ENCODE measurements at regions not wholly inside any gene's neighbourhood (a gene's known extent, or its start where the extent isn't known, plus 50 kb on each side); places are given as distances from the start of the nearest gene placed in this dataset.

DNA sequence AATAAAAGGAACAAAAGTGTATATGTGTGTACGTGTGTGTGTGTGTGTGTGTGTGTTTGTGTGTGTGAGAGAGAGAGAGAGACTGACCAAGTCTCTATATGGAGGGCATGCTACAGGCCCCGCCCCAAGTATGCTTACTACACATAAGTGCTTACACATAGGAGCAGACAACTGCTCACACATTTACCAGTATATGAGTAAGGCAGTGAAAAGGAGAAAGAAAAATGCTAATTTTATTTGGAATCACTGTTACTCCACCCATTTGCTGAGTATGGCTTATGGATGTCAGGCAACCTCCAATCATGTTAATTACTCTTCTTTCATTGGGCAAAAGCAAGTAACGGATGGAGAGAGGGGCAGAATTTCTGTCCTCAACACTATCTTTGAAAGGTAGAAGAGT, 107.6 kb upstream of the STK26 start:
- no peaks in the 10 kb centered on the region for H3K36me3 ChIP-seq (ENCODE audit: control insufficient read depth, insufficient read depth, low read length)
- H3K4me3 ChIP-seq (ENCODE audit: insufficient read depth, low read depth, low read length, poor library complexity, severe bottlenecking): no peak overlapping the region
- no peaks in the 10 kb centered on the region for H3K4me1 ChIP-seq (ENCODE audit: control insufficient read depth, insufficient read depth, low read length, poor library complexity, severe bottlenecking)

DNA sequence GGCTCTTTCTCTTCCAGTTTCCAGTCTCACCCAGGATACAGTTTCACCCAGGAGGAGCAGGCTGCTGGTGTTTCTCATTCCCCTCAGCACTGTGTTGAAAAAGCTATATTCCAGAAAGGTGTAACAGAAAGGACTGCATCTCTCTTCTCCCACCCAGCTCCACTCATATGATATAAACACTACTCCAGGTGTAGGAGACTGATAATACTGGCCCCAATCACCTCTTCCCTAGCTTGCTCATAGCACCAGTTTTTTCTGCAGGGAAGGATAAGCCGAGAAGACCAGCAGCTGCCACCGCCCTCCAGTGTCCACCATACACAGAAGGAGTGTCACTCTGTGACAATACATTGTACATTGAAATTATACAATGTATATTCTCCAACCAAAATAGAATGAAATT, 105.5 kb upstream of the STK26 start:
- H3K4me3 ChIP-seq (ENCODE audit: insufficient read depth, low read depth, low read length, poor library complexity, severe bottlenecking): no peak overlapping the region
- no peaks in the 10 kb centered on the region for H3K27me3 ChIP-seq (replicated peaks; ENCODE audit: control insufficient read depth, insufficient read depth, low read length, poor library complexity, severe bottlenecking)
- no peaks in the 10 kb centered on the region for H3K36me3 ChIP-seq (ENCODE audit: control insufficient read depth, insufficient read depth, low read length)
- no peaks in the 10 kb centered on the region for H3K4me1 ChIP-seq (ENCODE audit: control insufficient read depth, insufficient read depth, low read length, poor library complexity, severe bottlenecking)
- no peak for DNase-seq
- no peak overlapping the region for H3K27ac ChIP-seq (ENCODE audit: insufficient read depth, low read length, poor library complexity, severe bottlenecking)
- no peaks in the 10 kb centered on the region for H3K9me3 ChIP-seq (ENCODE audit: control insufficient read depth, low read length)

More for the DNA sequence above, 107.6 kb upstream of the STK26 start:
- Histone ChIP-seq H3K27ac (ENCODE audit: insufficient read depth, low read length, poor library complexity, severe bottlenecking) (no peak overlapping the region), H3K9me3 (ENCODE audit: control insufficient read depth, low read length) (no peaks in the 10 kb centered on the region), H3K27me3 (replicated peaks; ENCODE audit: control insufficient read depth, insufficient read depth, low read length, poor library complexity, severe bottlenecking) (no peaks in the 10 kb centered on the region)
- DNase-seq: no peak

- no peaks in the 10 kb centered on the region for H3K27me3 ChIP-seq (replicated peaks; ENCODE audit: control insufficient read depth, insufficient read depth, low read length, poor library complexity, severe bottlenecking)
- H3K9me3 ChIP-seq (ENCODE audit: control insufficient read depth, low read length): no peaks in the 10 kb centered on the region
- H3K36me3 ChIP-seq (ENCODE audit: control insufficient read depth, insufficient read depth, low read length): no peaks in the 10 kb centered on the region
- H3K4me1 ChIP-seq (ENCODE audit: control insufficient read depth, insufficient read depth, low read length, poor library complexity, severe bottlenecking): no peaks in the 10 kb centered on the region
- H3K4me3 ChIP-seq (ENCODE audit: insufficient read depth, low read depth, low read length, poor library complexity, severe bottlenecking): no peak overlapping the region
- no peak for DNase-seq
- H3K27ac ChIP-seq (ENCODE audit: insufficient read depth, low read length, poor library complexity, severe bottlenecking): no peak overlapping the region
Measured at GRCh38 chrX:131918839-131919238, 104.3 kb upstream of the STK26 start.

GRCh38 chrX:131923614-131924250, 99.4 kb upstream of the STK26 start:
- Histone ChIP-seq H3K27ac (ENCODE audit: insufficient read depth, low read length, poor library complexity, severe bottlenecking) (no peak overlapping the region), H3K4me3 (ENCODE audit: insufficient read depth, low read depth, low read length, poor library complexity, severe bottlenecking) (no peak overlapping the region), H3K27me3 (replicated peaks; ENCODE audit: control insufficient read depth, insufficient read depth, low read length, poor library complexity, severe bottlenecking) (no peaks in the 10 kb centered on the region), H3K4me1 (ENCODE audit: control insufficient read depth, insufficient read depth, low read length, poor library complexity, severe bottlenecking) (no peaks in the 10 kb centered on the region), H3K9me3 (ENCODE audit: control insufficient read depth, low read length) (no peaks in the 10 kb centered on the region), H3K36me3 (ENCODE audit: control insufficient read depth, insufficient read depth, low read length) (no peaks in the 10 kb centered on the region)
- DNase-seq: no peak

DNA sequence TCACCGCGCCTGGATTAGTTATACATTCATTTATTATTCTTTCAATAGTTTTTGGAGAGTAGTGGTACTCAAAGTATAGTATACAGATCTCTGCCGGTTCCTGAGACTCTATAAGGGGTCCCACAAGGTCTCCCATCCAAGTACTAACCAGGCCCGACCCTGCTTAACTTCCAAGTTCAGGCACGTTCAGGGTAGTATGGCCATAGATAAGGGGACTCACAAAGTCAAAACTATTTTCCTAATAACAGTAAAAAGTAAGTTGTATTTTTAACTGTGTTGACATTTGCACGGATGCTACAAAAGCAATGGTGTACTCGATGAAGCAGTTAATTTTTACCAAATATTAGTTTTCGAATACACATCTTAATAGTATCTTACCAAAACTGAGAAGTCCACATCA, 84.4 kb upstream of the STK26 start:
- Histone ChIP-seq H3K4me1 (ENCODE audit: control insufficient read depth, insufficient read depth, low read length, poor library complexity, severe bottlenecking) (no peaks in the 10 kb centered on the region), H3K4me3 (ENCODE audit: insufficient read depth, low read depth, low read length, poor library complexity, severe bottlenecking) (no peak overlapping the region), H3K36me3 (ENCODE audit: control insufficient read depth, insufficient read depth, low read length) (no peaks in the 10 kb centered on the region), H3K27ac (ENCODE audit: insufficient read depth, low read length, poor library complexity, severe bottlenecking) (no peak overlapping the region), H3K27me3 (replicated peaks; ENCODE audit: control insufficient read depth, insufficient read depth, low read length, poor library complexity, severe bottlenecking) (no peaks in the 10 kb centered on the region), H3K9me3 (ENCODE audit: control insufficient read depth, low read length) (no peaks in the 10 kb centered on the region)
- no peak for DNase-seq

GRCh38 chrX:131942034-131942433, 81.1 kb upstream of the STK26 start:
- Histone ChIP-seq H3K27ac (ENCODE audit: insufficient read depth, low read length, poor library complexity, severe bottlenecking) (no peak overlapping the region), H3K27me3 (replicated peaks; ENCODE audit: control insufficient read depth, insufficient read depth, low read length, poor library complexity, severe bottlenecking) (no peaks in the 10 kb centered on the region), H3K36me3 (ENCODE audit: control insufficient read depth, insufficient read depth, low read length) (no peaks in the 10 kb centered on the region), H3K9me3 (ENCODE audit: control insufficient read depth, low read length) (no peaks in the 10 kb centered on the region), H3K4me1 (ENCODE audit: control insufficient read depth, insufficient read depth, low read length, poor library complexity, severe bottlenecking) (no peaks in the 10 kb centered on the region), H3K4me3 (ENCODE audit: insufficient read depth, low read depth, low read length, poor library complexity, severe bottlenecking) (no peak overlapping the region)
- no peak for DNase-seq

GRCh38 chrX:131944936-131945902, 77.9 kb upstream of the STK26 start:
- Histone ChIP-seq H3K4me3 (ENCODE audit: insufficient read depth, low read depth, low read length, poor library complexity, severe bottlenecking) (no peak overlapping the region), H3K27ac (ENCODE audit: insufficient read depth, low read length, poor library complexity, severe bottlenecking) (no peak overlapping the region), H3K36me3 (ENCODE audit: control insufficient read depth, insufficient read depth, low read length) (no peaks in the 10 kb centered on the region), H3K4me1 (ENCODE audit: control insufficient read depth, insufficient read depth, low read length, poor library complexity, severe bottlenecking) (no peaks in the 10 kb centered on the region), H3K27me3 (replicated peaks; ENCODE audit: control insufficient read depth, insufficient read depth, low read length, poor library complexity, severe bottlenecking) (no peaks in the 10 kb centered on the region), H3K9me3 (ENCODE audit: control insufficient read depth, low read length) (no peaks in the 10 kb centered on the region)
- DNase-seq: no peak

DNA sequence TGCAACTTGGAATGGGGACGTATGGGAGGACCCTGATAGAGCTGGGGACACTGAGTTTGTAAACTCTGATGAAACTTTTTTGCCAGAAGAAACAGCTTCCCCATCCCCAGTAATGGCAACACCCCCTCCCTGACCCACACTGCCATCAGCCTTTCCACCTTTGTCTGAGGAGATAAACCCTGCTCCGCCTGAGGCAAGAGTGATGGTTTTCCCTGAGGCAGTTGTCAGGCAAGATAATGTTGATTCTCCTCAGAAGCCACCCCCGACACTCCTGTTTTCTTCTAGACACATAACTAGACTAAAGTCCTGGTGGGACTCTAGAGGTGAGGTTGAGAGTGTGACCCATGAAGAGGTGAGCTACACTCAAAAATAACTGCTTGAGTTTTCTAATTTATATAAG, 71.9 kb upstream of the STK26 start:
- no peak overlapping the region for H3K27ac ChIP-seq (ENCODE audit: insufficient read depth, low read length, poor library complexity, severe bottlenecking)
- H3K27me3 ChIP-seq (replicated peaks; ENCODE audit: control insufficient read depth, insufficient read depth, low read length, poor library complexity, severe bottlenecking): no peaks in the 10 kb centered on the region
- no peak overlapping the region for H3K4me3 ChIP-seq (ENCODE audit: insufficient read depth, low read depth, low read length, poor library complexity, severe bottlenecking)
- no peak for DNase-seq
- H3K9me3 ChIP-seq (ENCODE audit: control insufficient read depth, low read length): no peaks in the 10 kb centered on the region
- no peaks in the 10 kb centered on the region for H3K36me3 ChIP-seq (ENCODE audit: control insufficient read depth, insufficient read depth, low read length)
- H3K4me1 ChIP-seq (ENCODE audit: control insufficient read depth, insufficient read depth, low read length, poor library complexity, severe bottlenecking): no peaks in the 10 kb centered on the region

DNA sequence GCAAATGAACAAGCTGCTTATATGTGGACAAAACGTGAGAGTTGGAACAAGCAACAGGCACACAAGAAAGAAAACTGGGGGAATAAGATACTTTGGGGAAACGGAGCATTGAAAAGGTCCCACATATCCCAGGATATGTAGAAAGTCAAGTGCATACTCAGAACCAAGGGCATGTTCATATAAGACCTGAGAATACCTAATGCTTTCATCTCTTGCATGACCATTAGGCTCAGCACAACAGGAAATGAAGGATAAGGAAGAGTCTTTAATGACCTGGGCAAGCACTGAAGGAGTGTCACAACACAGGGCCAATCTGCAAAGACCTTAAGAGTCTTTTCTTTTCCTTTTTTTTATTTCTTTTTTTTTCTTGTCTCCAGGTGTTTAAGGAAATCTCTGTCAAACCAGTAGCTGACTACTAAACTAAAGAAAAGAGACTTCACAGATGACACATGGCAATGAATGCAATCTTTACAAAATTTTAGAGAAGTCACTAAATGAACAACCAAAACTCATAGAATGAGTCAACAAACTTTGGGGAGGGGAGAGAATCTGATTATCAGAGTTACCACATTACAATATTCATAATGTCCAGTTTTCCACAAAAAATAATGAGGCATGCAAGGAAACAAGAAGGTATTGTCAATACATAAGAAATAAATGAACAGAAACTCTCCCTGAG, 67.9 kb upstream of the STK26 start:
- no peaks in the 10 kb centered on the region for H3K4me1 ChIP-seq (ENCODE audit: control insufficient read depth, insufficient read depth, low read length, poor library complexity, severe bottlenecking)
- no peak overlapping the region for H3K27ac ChIP-seq (ENCODE audit: insufficient read depth, low read length, poor library complexity, severe bottlenecking)
- H3K36me3 ChIP-seq (ENCODE audit: control insufficient read depth, insufficient read depth, low read length): no peaks in the 10 kb centered on the region
- H3K4me3 ChIP-seq (ENCODE audit: insufficient read depth, low read depth, low read length, poor library complexity, severe bottlenecking): no peak overlapping the region
- no peaks in the 10 kb centered on the region for H3K27me3 ChIP-seq (replicated peaks; ENCODE audit: control insufficient read depth, insufficient read depth, low read length, poor library complexity, severe bottlenecking)
- no peak for DNase-seq
- no peaks in the 10 kb centered on the region for H3K9me3 ChIP-seq (ENCODE audit: control insufficient read depth, low read length)

- Histone ChIP-seq H3K9me3 (ENCODE audit: control insufficient read depth, low read length) (no peaks in the 10 kb centered on the region), H3K27ac (ENCODE audit: insufficient read depth, low read length, poor library complexity, severe bottlenecking) (no peak overlapping the region), H3K4me1 (ENCODE audit: control insufficient read depth, insufficient read depth, low read length, poor library complexity, severe bottlenecking) (no peaks in the 10 kb centered on the region), H3K4me3 (ENCODE audit: insufficient read depth, low read depth, low read length, poor library complexity, severe bottlenecking) (no peak overlapping the region), H3K36me3 (ENCODE audit: control insufficient read depth, insufficient read depth, low read length) (no peaks in the 10 kb centered on the region), H3K27me3 (replicated peaks; ENCODE audit: control insufficient read depth, insufficient read depth, low read length, poor library complexity, severe bottlenecking) (no peaks in the 10 kb centered on the region)
- no peak for DNase-seq
Measured at GRCh38 chrX:131958724-131959123, 64.4 kb upstream of the STK26 start.
